ENCODE measurements at regions not wholly inside any gene's neighbourhood (a gene's known extent, or its start where the extent isn't known, plus 50 kb on each side); places are given as distances from the start of the nearest gene placed in this dataset.

DNA sequence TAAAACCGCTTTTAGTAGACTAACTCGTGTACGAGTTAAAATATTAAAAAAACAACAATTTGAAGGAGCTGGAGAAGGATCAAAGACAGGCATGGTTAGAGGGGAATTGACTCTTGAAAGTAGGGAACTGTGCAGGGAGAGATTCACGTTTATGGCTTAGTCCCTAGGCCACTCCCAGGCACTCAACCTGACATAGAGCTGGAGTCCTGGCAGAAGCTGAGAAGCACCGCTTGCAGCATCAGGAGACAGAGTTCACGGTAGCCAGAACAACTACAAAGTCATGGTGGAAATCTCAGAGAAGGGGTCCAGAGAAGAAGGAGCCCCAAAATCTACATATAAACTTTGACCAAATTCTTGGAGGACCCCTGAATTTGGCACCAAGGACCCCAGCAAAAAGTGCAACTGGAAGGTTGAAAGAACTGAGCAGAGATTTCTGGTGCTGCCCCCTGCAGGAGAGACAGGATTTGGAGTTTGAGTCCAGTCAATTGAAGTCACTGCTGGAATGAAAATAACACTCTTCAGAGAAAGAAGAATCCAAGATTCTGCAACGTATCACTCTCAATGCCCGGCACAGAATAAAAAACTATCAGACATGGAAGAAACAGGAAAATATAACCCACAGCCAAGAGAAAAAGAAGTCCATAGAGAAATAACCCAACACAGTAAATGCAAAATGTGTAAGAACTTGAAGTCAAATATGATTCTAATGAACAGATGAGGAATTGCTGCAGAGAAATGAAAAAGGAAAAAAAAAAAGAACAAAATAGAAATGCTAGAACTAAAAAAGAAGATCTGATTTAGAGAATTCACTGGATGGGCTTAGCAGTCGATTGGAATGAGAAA, 493.3 kb upstream of the PODXL start:
- TF ChIP-seq CTCF (conservative IDR thresholded peaks at IDR 0.05; ENCODE audit: low read depth, low read length) = peak; percentile 84
- TF ChIP-seq EZH2 (IDR thresholded peaks at IDR 0.05; ENCODE audit: low read length, unreplicated experiment) = no peak
